Gastrocnemius medialis (tissue), 4 donors: ENCODE measurements at regions not wholly inside any gene's neighbourhood (a gene's known extent, or its start where the extent isn't known, plus 50 kb on each side); places are given as distances from the start of the nearest gene placed in this dataset.

ENCODE experiments used
- ATAC-seq, 2 donors: fragments of 150-250 bp; one replicate each; pipeline ENCODE4 v1.9.1; 2016
- DNase-seq, 2 donors: peaks; one replicate each; pipeline ENCODE4 v3.0.0-alpha.2; 2019
- H3K27ac ChIP-seq, 4 donors: fragments of 200-600 bp; sonication (generic); 1 replicate in 1 of 4; 2 replicates in 3 of 4; pipeline ENCODE4 v1.5.1; 2016 to 2018; ENCODE audit warnings: mild to moderate bottlenecking in 2 of 4, moderate library complexity in 1 of 4
- H3K27me3 ChIP-seq, 3 donors: fragments of 200-600 bp; sonication (generic) in 2 of 3; 1 replicate in 1 of 3; 2 replicates in 2 of 3; pipeline versions ENCODE4 v1.5.1 to v1.6.0; 2016 to 2019; ENCODE audit warnings: mild to moderate bottlenecking in 1 of 3, moderate library complexity in 1 of 3
- H3K36me3 ChIP-seq, 2 donors: fragments of 200-600 bp; sonication (generic) in 1 of 2; one replicate each; pipeline ENCODE4 v1.5.1; 2017 to 2018
- H3K4me1 ChIP-seq, 2 donors: fragments of 200-600 bp; sonication (generic) in 1 of 2; one replicate each; pipeline ENCODE4 v1.5.1; 2016 to 2017; ENCODE audit warnings: mild to moderate bottlenecking in 2 of 2
- H3K4me3 ChIP-seq, 4 donors: fragments of 200-600 bp; sonication (generic) in 3 of 4; 1 replicate in 1 of 4; 2 replicates in 3 of 4; pipeline ENCODE4 v1.5.1; 2016 to 2019; ENCODE audit warnings: mild to moderate bottlenecking in 2 of 4
- H3K9me3 ChIP-seq, 3 donors: fragments of 200-600 bp; sonication (generic) in 2 of 3; 1 replicate in 1 of 3; 2 replicates in 2 of 3; pipeline ENCODE4 v1.5.1; 2016 to 2019
- CTCF ChIP-seq, 5 experiments: fragments of 450-650 bp in 3 of 5; fragments of 200-600 bp in 2 of 5; sonication (generic) in 2 of 5; IDR thresholded peaks in 4 of 5; conservative IDR thresholded peaks in 1 of 5; 1 replicate in 4 of 5; 2 replicates in 1 of 5; pipeline ENCODE4 v1.5.1; 2016 to 2019; ENCODE audit warnings: antibody characterized with exemption in 5 of 5, mild to moderate bottlenecking in 3 of 5, moderate library complexity in 3 of 5
- POLR2A ChIP-seq, 2 donors: fragments of 450-650 bp; IDR thresholded peaks; one replicate each; pipeline ENCODE4 v1.6.1; 2017; ENCODE audit warnings: antibody characterized with exemption in 2 of 2, mild to moderate bottlenecking in 2 of 2, moderate library complexity in 2 of 2
- in situ Hi-C, 4 donors: fragments of 200-750 bp; cut with MboI; loops; one replicate each; pipeline versions ENCODE4 v1.15.0 to v1.8.0; 2017; ENCODE audit warnings: low sequenced_read_pairs in 4 of 4
- intact Hi-C: fragments of 100-400 bp; cut with DNase I; formaldehyde crosslinking; loops from one replicate; pipeline ENCODE4 v1.15.1; 2023; ENCODE audit warnings: low total_unique reads

- in situ Hi-C loops (no loop called here), intact Hi-C loops (no loop called here)
- Histone ChIP-seq H3K27me3 (no peaks in the 10 kb centered on the region), H3K4me1 (no peaks in the 10 kb centered on the region), H3K9me3 (no peaks in the 10 kb centered on the region), H3K27ac (no peak overlapping the region), H3K36me3 (no peaks in the 10 kb centered on the region), H3K4me3 (no peak overlapping the region)
- DNase-seq: no peak
- ATAC-seq: no peak
- TF ChIP-seq CTCF (IDR thresholded peaks at IDR 0.05 in 4 of 5, conservative IDR thresholded peaks at IDR 0.05 in 1 of 5) (no peak), POLR2A (IDR thresholded peaks at IDR 0.05) (no peak)
Measured at GRCh38 chr6:22747571-22747970, 178.2 kb downstream of the HDGFL1 start.

DNA sequence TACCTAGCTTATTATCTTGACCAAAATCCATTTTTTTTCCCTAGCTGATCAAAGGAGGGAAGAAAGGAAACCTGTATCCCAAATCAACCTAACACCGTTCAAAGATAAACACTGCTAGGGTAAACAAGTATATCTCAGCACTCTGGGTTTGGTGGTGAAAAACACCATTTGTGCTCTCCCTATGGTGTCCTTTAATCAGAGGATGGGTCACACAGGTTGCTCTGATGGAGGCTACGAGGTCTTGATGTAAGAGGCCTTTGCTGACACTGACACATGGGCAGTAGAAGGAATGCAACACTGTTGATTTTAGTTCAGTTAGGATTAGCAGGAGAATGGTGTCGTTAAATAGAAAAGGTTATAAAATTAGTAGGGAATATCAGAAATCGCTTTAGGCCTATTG is 179.3 kb downstream of the HDGFL1 start:
- ATAC-seq (no peak), DNase-seq (no peak)
- in situ Hi-C loops (no loop called here), intact Hi-C loops (no loop called here)
- Histone ChIP-seq H3K4me1 (no peaks in the 10 kb centered on the region), H3K27ac (no peak overlapping the region), H3K9me3 (no peaks in the 10 kb centered on the region), H3K4me3 (no peak overlapping the region), H3K27me3 (no peaks in the 10 kb centered on the region), H3K36me3 (no peaks in the 10 kb centered on the region)
- TF ChIP-seq POLR2A (IDR thresholded peaks at IDR 0.05) (no peak), CTCF (IDR thresholded peaks at IDR 0.05 in 4 of 5, conservative IDR thresholded peaks at IDR 0.05 in 1 of 5) (no peak)

- TF ChIP-seq CTCF (IDR thresholded peaks at IDR 0.05 in 4 of 5, conservative IDR thresholded peaks at IDR 0.05 in 1 of 5): no peak
- no peak for TF ChIP-seq POLR2A (IDR thresholded peaks at IDR 0.05)
- intact Hi-C loops (no loop called here), in situ Hi-C loops (no loop called here)
- DNase-seq: no peak
- Histone ChIP-seq H3K4me1 (no peaks in the 10 kb centered on the region), H3K36me3 (no peaks in the 10 kb centered on the region), H3K9me3 (no peaks in the 10 kb centered on the region), H3K4me3 (no peak overlapping the region), H3K27me3 (no peaks in the 10 kb centered on the region), H3K27ac (no peak overlapping the region)
- no peak for ATAC-seq
Measured at GRCh38 chr6:22749696-22750095, 180.3 kb downstream of the HDGFL1 start.

- DNase-seq (no peak), ATAC-seq (no peak)
- in situ Hi-C loops (no loop called here), intact Hi-C loops (no loop called here)
- H3K4me3 ChIP-seq: no peak overlapping the region
- no peaks in the 10 kb centered on the region for H3K36me3 ChIP-seq
- TF ChIP-seq POLR2A (IDR thresholded peaks at IDR 0.05) (no peak), CTCF (IDR thresholded peaks at IDR 0.05 in 4 of 5, conservative IDR thresholded peaks at IDR 0.05 in 1 of 5) (no peak)
- no peaks in the 10 kb centered on the region for H3K4me1 ChIP-seq
- H3K27me3 ChIP-seq: no peaks in the 10 kb centered on the region
- H3K9me3 ChIP-seq: no peaks in the 10 kb centered on the region
- no peak overlapping the region for H3K27ac ChIP-seq
Measured at GRCh38 chr6:22751223-22751622, 181.9 kb downstream of the HDGFL1 start.

- TF ChIP-seq POLR2A (IDR thresholded peaks at IDR 0.05): no peak
- TF ChIP-seq CTCF (IDR thresholded peaks at IDR 0.05 in 4 of 5, conservative IDR thresholded peaks at IDR 0.05 in 1 of 5): no peak
- no peak for ATAC-seq
- in situ Hi-C loops: no loop called here
Measured at GRCh38 chr6:22752522-22752921, 183.2 kb downstream of the HDGFL1 start.

More at GRCh38 chr6:22752522-22752921, 183.2 kb downstream of the HDGFL1 start:
- Histone ChIP-seq H3K27me3 (no peaks in the 10 kb centered on the region), H3K4me3 (no peak overlapping the region), H3K36me3 (no peaks in the 10 kb centered on the region), H3K27ac (no peak overlapping the region), H3K9me3 (no peaks in the 10 kb centered on the region), H3K4me1 (no peaks in the 10 kb centered on the region)
- DNase-seq: no peak
- intact Hi-C loops: no loop called here
